HEK293 (cell line): ENCODE measurements at regions not wholly inside any gene's neighbourhood (a gene's known extent, or its start where the extent isn't known, plus 50 kb on each side); places are given as distances from the start of the nearest gene placed in this dataset.

Source experiments
- CTCF ChIA-PET: fragments of 350-600 bp; formaldehyde crosslinking; extraction: SDS; loops from one replicate; lab custom pipeline; 2021; ENCODE audit warnings: antibody characterized with exemption; lab: Yijun Ruan, JAX
- POLR2A ChIA-PET: fragments of 300-600 bp; formaldehyde crosslinking; extraction: SDS; loops from one replicate; lab custom pipeline; 2020; ENCODE audit warnings: antibody characterized with exemption, inconsistent platforms; lab: Yijun Ruan, JAX
- H3K27ac ChIP-seq: fragments of 200-500 bp; sonication (Bioruptor generic); 2 replicates; pipeline ENCODE4 v1.5.1; 2014; ENCODE audit warnings: low read depth, low read length, control low read depth, inconsistent platforms; ENCODE audit errors: extremely low read depth
- H3K36me3 ChIP-seq, 2 experiments: fragments of 200-500 bp in 1 of 2; sonication (Bioruptor generic) in 1 of 2; 1 replicate in 1 of 2; 2 replicates in 1 of 2; pipeline ENCODE4 v1.5.1; 2014 to 2017; ENCODE audit warnings: inconsistent platforms in 2 of 2, low read length in 2 of 2; ENCODE audit not compliant: control insufficient read depth in 2 of 2, insufficient read depth in 1 of 2
- H3K4me1 ChIP-seq: fragments of 200-500 bp; sonication (Bioruptor generic); 2 replicates; pipeline ENCODE4 v1.5.1; 2014; ENCODE audit warnings: mild to moderate bottlenecking, low read length, inconsistent platforms; ENCODE audit not compliant: control insufficient read depth, insufficient read depth
- H3K4me3 ChIP-seq: 2 replicates; pipeline ENCODE4 v1.5.1; 2011; ENCODE audit warnings: low read depth, mild to moderate bottlenecking, control low read depth, low read length, moderate library complexity
- H3K9me3 ChIP-seq: fragments of 200-500 bp; sonication (Bioruptor generic); 2 replicates; pipeline ENCODE4 v1.5.1; 2014; ENCODE audit warnings: low read depth, low read length, inconsistent platforms; ENCODE audit not compliant: control insufficient read depth, insufficient read depth
- KLF10 ChIP-seq: fragments of 450-650 bp; IDR thresholded peaks from 2 replicates; pipeline ENCODE4 v1.5.1; 2018; ENCODE audit warnings: missing biosample characterization, mild to moderate bottlenecking, missing genetic modification characterization
- KLF16 ChIP-seq: fragments of 450-650 bp; formaldehyde crosslinking; IDR thresholded peaks from 2 replicates; pipeline ENCODE4 v1.5.1; 2017; ENCODE audit warnings: missing biosample characterization, missing genetic modification characterization
- OSR2 ChIP-seq: fragments of 450-650 bp; formaldehyde crosslinking; IDR thresholded peaks from 2 replicates; pipeline ENCODE4 v1.5.1; 2016; ENCODE audit warnings: missing biosample characterization, missing genetic modification characterization
- YY2 ChIP-seq: fragments of 450-650 bp; formaldehyde crosslinking; IDR thresholded peaks from 2 replicates; pipeline ENCODE4 v1.5.1; 2016; ENCODE audit warnings: missing biosample characterization, missing genetic modification characterization
- ZNF133 ChIP-seq: fragments of 450-650 bp; formaldehyde crosslinking; IDR thresholded peaks from 2 replicates; pipeline ENCODE4 v1.5.1; 2016; ENCODE audit warnings: missing biosample characterization, missing genetic modification characterization
- ZNF138 ChIP-seq: fragments of 450-650 bp; formaldehyde crosslinking; IDR thresholded peaks from 2 replicates; pipeline ENCODE4 v1.5.1; 2016; ENCODE audit warnings: missing biosample characterization, missing genetic modification characterization, borderline replicate concordance
- ZNF157 ChIP-seq: fragments of 450-650 bp; formaldehyde crosslinking; IDR thresholded peaks from 2 replicates; pipeline ENCODE4 v1.5.1; 2016; ENCODE audit warnings: missing biosample characterization, missing genetic modification characterization
- ZNF24 ChIP-seq: fragments of 450-650 bp; formaldehyde crosslinking; IDR thresholded peaks from 2 replicates; pipeline ENCODE4 v1.5.1; 2016; ENCODE audit warnings: missing biosample characterization, missing genetic modification characterization
- ZNF394 ChIP-seq: fragments of 450-650 bp; formaldehyde crosslinking; IDR thresholded peaks from 2 replicates; pipeline ENCODE4 v1.5.1; 2016; ENCODE audit warnings: missing biosample characterization, missing genetic modification characterization, mild to moderate bottlenecking, moderate library complexity, borderline replicate concordance
- ZNF423 ChIP-seq: fragments of 450-650 bp; formaldehyde crosslinking; IDR thresholded peaks from 2 replicates; pipeline ENCODE4 v1.5.1; 2016; ENCODE audit warnings: missing biosample characterization, missing genetic modification characterization
- ZNF473 ChIP-seq: fragments of 450-650 bp; formaldehyde crosslinking; IDR thresholded peaks from 2 replicates; pipeline ENCODE4 v1.5.1; 2017; ENCODE audit warnings: missing biosample characterization, missing genetic modification characterization
- ZNF600 ChIP-seq: fragments of 450-650 bp; formaldehyde crosslinking; IDR thresholded peaks from 2 replicates; pipeline ENCODE4 v1.5.1; 2016; ENCODE audit warnings: missing biosample characterization, missing genetic modification characterization
- ZNF670 ChIP-seq: fragments of 450-650 bp; formaldehyde crosslinking; IDR thresholded peaks from 2 replicates; pipeline ENCODE4 v1.5.1; 2016; ENCODE audit warnings: missing biosample characterization, missing genetic modification characterization, low read depth
- ZNF830 ChIP-seq: fragments of 450-650 bp; IDR thresholded peaks from 2 replicates; pipeline ENCODE4 v1.5.0; 2018; ENCODE audit warnings: missing biosample characterization, missing genetic modification characterization, low read depth, mild to moderate bottlenecking, moderate library complexity
- ZSCAN16 ChIP-seq: fragments of 450-650 bp; formaldehyde crosslinking; IDR thresholded peaks from 2 replicates; pipeline ENCODE4 v1.5.1; 2016; ENCODE audit warnings: missing biosample characterization, missing genetic modification characterization
- TF ChIP-seq, protein P1 (sequence below): fragments of 450-650 bp; formaldehyde crosslinking; IDR thresholded peaks from 2 replicates; pipeline ENCODE4 v1.5.1; 2017; ENCODE audit warnings: missing biosample characterization, missing genetic modification characterization
- TF ChIP-seq, protein P2 (sequence below): sonication (generic); formaldehyde crosslinking; IDR thresholded peaks from 2 replicates; pipeline ENCODE4 v1.8.1; 2022; ENCODE audit warnings: mild to moderate bottlenecking, moderate library complexity, missing genetic modification reagents
- TF ChIP-seq, protein P3 (sequence below): fragments of 450-650 bp; formaldehyde crosslinking; IDR thresholded peaks from 2 replicates; pipeline ENCODE4 v1.5.1; 2016; ENCODE audit warnings: missing biosample characterization, missing genetic modification characterization
- TF ChIP-seq, protein P4 (sequence below): fragments of 450-650 bp; formaldehyde crosslinking; IDR thresholded peaks from 2 replicates; pipeline ENCODE4 v1.5.1; 2016; ENCODE audit warnings: missing biosample characterization, missing genetic modification characterization, low read depth

DNA sequence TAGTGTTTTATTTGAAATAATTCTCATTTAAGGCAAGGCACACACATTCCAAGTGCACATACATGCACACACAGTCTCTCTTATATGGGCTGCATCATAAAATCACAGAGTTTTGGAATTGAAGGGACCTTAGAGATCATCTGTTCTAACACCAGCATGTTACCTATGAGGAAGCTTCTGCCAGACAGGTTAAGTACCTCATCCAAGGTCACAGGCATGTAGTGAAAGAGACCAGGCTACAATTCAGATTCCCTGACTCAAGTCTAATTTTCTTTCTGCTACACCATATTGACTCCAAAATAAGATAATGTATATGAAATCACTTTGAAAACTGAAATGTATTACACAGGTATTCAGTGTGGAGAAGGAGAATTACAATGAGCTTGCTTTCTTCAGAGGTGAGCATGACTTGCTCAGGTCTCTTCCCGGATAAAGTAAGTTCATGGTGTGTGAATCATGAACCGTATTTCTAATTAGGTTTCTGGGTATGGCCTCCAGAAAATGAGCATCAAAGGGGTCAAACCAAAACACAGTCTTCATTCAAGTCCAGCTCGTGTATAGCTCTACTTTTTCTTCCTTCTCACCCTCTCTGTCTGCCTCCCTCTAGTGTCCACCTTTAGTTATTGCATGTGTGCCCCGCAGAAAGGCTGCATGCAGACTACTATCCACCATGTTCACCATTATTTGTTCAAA lies 411.9 kb downstream of the FUT8 start (continued):
- TF ChIP-seq, protein P1, sequence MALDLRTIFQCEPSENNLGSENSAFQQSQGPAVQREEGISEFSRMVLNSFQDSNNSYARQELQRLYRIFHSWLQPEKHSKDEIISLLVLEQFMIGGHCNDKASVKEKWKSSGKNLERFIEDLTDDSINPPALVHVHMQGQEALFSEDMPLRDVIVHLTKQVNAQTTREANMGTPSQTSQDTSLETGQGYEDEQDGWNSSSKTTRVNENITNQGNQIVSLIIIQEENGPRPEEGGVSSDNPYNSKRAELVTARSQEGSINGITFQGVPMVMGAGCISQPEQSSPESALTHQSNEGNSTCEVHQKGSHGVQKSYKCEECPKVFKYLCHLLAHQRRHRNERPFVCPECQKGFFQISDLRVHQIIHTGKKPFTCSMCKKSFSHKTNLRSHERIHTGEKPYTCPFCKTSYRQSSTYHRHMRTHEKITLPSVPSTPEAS (tag by site-specific recombination) = no peak

DNA sequence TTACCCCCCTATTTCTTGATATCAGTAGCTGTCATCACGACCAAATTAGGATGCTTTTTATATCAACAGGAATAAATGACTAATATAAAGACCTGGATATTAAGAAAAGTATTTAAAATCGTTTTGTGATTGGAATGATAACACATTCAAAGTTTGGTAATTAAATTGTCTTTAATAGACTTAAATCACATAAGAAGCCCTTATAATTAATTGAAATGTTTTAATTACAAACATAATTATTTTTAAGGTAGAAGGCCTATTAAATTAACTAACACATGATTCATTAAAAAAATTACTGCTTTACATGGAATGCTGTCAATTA lies 412.4 kb downstream of the FUT8 start:
- Histone ChIP-seq H3K4me1 (no peaks in the 10 kb centered on the region), H3K27ac (no peak overlapping the region), H3K36me3 (no peaks in the 10 kb centered on the region), H3K9me3 (no peaks in the 10 kb centered on the region), H3K4me3 (no peak overlapping the region)
- no peak for TF ChIP-seq ZNF670
- TF ChIP-seq ZNF133 (tag by site-specific recombination) = no peak
- ChIA-PET POLR2A (interaction anchor here (1.3 kb wide), 1 partner anchor 413 kb away, joined by 5 read pairs; no protein-coding TSS in a partner anchor), CTCF (interaction anchor here (0.5 to 3.7 kb wide), 50 partner anchors 8 to 687 kb away, joined by 3 to 68 read pairs (median 4); no protein-coding TSS in a partner anchor)

DNA sequence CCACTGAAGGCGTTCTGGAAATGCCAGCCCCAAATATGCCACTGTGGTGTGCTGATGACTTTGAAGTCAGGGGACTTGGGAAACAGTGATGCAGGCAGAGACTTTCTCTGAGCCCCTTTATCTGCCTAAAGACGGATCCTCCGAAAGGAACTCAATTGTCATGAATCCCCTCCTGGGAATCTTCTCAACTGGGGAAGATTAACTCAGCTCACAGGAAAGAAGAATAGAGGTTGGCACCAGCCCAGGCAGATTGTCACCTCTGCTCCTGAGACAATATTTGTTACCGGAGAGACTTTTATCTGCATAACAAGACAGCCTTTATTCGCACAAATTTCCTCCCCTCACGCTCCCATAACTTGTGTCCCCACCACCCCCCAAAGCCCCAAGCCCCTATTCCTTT lies 414.4 kb downstream of the FUT8 start:
- no peak overlapping the region for H3K4me3 ChIP-seq
- TF ChIP-seq ZNF423 (tag by site-specific recombination) (no peak), ZNF394 (no peak), ZNF138 (no peak), KLF16 (no peak), KLF10 (tag by site-specific recombination) (no peak), ZNF24 (tag by site-specific recombination) (no peak), ZNF600 (tag by site-specific recombination) (no peak), ZSCAN16 (no peak), ZNF473 (no peak), ZNF157 (tag by site-specific recombination) (no peak), ZNF830 (tag by site-specific recombination) (no peak), YY2 (tag by site-specific recombination) (no peak), OSR2 (tag by site-specific recombination) (no peak)
- TF ChIP-seq, protein P2, sequence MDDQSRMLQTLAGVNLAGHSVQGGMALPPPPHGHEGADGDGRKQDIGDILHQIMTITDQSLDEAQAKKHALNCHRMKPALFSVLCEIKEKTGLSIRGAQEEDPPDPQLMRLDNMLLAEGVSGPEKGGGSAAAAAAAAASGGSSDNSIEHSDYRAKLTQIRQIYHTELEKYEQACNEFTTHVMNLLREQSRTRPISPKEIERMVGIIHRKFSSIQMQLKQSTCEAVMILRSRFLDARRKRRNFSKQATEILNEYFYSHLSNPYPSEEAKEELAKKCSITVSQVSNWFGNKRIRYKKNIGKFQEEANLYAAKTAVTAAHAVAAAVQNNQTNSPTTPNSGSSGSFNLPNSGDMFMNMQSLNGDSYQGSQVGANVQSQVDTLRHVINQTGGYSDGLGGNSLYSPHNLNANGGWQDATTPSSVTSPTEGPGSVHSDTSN (CRISPR knock-in tag) = no peak
- TF ChIP-seq, protein P3, sequence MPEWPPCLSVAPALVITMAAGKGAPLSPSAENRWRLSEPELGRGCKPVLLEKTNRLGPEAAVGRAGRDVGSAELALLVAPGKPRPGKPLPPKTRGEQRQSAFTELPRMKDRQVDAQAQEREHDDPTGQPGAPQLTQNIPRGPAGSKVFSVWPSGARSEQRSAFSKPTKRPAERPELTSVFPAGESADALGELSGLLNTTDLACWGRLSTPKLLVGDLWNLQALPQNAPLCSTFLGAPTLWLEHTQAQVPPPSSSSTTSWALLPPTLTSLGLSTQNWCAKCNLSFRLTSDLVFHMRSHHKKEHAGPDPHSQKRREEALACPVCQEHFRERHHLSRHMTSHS (tag by site-specific recombination) = no peak
- TF ChIP-seq, protein P4, sequence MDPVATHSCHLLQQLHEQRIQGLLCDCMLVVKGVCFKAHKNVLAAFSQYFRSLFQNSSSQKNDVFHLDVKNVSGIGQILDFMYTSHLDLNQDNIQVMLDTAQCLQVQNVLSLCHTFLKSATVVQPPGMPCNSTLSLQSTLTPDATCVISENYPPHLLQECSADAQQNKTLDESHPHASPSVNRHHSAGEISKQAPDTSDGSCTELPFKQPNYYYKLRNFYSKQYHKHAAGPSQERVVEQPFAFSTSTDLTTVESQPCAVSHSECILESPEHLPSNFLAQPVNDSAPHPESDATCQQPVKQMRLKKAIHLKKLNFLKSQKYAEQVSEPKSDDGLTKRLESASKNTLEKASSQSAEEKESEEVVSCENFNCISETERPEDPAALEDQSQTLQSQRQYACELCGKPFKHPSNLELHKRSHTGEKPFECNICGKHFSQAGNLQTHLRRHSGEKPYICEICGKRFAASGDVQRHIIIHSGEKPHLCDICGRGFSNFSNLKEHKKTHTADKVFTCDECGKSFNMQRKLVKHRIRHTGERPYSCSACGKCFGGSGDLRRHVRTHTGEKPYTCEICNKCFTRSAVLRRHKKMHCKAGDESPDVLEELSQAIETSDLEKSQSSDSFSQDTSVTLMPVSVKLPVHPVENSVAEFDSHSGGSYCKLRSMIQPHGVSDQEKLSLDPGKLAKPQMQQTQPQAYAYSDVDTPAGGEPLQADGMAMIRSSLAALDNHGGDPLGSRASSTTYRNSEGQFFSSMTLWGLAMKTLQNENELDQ = no peak
- CTCF ChIA-PET = interaction anchor here (0.6 to 0.9 kb wide), 2 partner anchors 195 to 412 kb away, joined by 3 to 4 read pairs; no protein-coding TSS in a partner anchor
- H3K4me1 ChIP-seq = no peaks in the 10 kb centered on the region
- no peak overlapping the region for H3K27ac ChIP-seq
- H3K9me3 ChIP-seq = no peaks in the 10 kb centered on the region
- POLR2A ChIA-PET = no interaction called here
- no peaks in the 10 kb centered on the region for H3K36me3 ChIP-seq
